NCI-H460 (cell line): ENCODE measurements at regions not wholly inside any gene's neighbourhood (a gene's known extent, or its start where the extent isn't known, plus 50 kb on each side); places are given as distances from the start of the nearest gene placed in this dataset.
"Not testable (repeated sequence)": the region's sequence is repeated elsewhere in the genome, so short reads cannot be mapped to it uniquely, and the experiment has no call there.

ENCODE experiments used
- DNase-seq: peaks from one replicate; pipeline ENCODE4 v3.0.0-alpha.2; 2016; ENCODE audit warnings: low read depth; ENCODE audit errors: extremely low read depth

DNA sequence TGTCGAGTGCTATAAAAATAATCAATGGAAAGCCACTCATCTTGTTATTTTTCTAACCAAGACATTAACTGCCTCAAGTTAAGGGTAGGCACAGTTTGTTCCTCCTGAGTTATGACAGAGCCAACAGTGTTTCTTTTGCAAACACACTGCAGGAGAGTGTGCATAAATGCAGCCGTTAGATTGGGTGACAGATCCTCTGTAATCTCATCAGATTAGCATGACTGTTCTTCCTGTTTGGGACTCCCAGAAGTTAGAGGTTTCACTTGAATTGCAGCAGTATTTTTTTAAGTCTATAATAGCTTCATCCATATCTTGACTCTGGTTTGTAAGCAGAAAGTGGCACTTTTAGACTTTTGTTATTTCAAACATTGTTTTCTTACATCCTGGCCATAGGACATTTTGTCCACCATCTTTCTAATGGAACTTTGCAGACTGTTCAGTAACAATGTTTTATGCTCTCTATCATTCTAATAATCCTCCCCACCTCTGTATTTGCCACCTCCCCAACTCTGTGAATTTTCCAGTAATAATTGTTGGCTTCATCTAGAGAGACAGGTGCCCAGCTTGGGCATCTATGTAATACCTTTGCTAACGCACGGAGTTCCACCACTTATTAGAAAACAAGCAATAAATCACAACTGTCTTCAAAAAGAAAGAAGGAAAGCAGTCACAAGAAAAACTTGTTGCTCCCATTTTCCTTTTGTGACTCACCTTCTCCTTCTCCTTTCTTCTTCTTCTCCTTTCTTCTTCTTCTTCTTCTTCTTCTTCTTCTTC, 560.0 kb downstream of the ADCYAP1 start:
- no peak for DNase-seq

DNA sequence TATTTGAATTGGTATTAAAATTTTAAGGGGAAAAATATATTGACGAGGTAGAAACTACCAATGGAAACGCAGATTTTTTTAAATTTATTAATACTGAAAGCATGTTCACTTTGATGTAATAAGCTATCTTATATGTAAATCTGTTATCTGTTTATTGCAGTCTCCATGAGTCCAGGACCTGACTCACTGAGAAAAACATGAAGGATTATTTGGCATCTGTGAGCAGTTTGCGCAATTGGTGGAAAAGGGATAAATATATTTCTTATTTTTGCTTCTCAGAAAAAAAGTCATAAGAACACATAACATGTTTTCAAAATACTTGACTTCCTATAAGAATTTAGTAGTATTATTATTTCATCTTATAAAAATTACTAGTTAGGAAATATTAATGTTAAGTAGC, 561.4 kb downstream of the ADCYAP1 start:
- DNase-seq = no peak

DNA sequence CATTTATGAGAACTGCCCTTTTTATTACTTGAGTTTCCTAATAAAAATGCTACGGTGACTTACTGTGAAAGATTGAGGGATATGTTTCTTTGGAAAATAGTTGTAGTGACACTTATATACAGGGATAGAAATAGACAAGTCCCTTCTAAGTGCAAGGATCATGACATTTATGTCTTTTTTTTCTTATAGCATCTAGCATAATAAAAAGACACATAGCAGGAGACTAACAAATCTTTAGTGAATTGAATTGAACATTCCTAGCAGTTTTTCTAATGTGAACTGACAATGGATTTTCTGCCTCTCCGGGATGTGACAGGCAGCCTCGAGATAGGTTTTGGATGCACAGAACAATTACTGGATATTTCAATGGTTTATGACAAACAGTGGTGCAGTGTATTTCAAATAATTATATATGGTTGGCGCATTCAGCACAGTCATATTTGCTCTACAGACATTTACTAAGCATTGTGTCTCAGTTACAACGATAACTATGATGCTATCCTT, 562.8 kb downstream of the ADCYAP1 start:
- DNase-seq = no peak

DNA sequence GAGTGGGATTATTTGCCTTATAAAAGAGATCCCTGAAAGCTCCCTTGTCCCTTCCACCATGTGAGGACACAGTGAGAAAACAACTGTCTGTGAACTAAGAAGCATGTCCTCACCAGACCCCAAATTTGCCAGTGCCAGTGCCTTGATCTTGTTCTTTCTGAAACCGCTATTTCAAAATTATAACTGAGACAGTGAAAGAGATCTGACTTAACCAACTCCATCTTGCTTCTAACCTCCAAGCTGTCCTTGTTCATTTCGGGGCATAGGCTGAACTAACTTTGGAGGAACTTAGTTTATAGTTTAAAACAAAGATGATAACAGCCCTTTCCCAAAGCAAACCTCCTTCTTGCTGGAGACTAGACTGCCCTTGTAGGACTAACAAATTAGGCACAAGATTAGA, 563.9 kb downstream of the ADCYAP1 start:
- DNase-seq = no peak

GRCh38 chr18:1475867-1476266, 571.2 kb downstream of the ADCYAP1 start:
- no peak for DNase-seq

DNA sequence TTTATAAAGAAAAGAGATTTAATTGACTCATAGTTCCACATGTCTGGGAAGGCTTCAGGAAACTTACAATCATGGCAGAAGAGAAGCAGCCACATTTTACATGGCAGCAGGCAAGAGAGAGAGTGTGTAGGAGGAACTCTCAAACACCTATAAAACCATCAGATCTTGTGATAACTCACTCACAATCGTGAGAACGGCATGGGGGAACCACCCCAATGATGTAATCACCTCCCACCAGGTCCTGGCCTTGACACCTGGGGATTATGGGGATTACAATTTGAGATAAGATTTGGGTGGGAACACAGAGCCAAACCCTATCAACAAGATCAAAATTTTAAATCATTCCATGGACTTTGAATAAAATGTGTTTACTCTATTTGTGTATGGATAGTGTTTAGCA, 575.6 kb downstream of the ADCYAP1 start:
- DNase-seq = no peak

GRCh38 chr18:1481577-1481976, 576.9 kb downstream of the ADCYAP1 start:
- no peak for DNase-seq

GRCh38 chr18:1483385-1483784, 578.7 kb downstream of the ADCYAP1 start:
- no peak for DNase-seq

GRCh38 chr18:1487457-1487856, 582.8 kb downstream of the ADCYAP1 start:
- no peak for DNase-seq

GRCh38 chr18:1488394-1488793, 583.7 kb downstream of the ADCYAP1 start:
- DNase-seq = no peak

- DNase-seq = no peak
Measured at GRCh38 chr18:1488957-1489356, 584.3 kb downstream of the ADCYAP1 start.

- DNase-seq = no peak
Measured at GRCh38 chr18:1495387-1495786, 590.7 kb downstream of the ADCYAP1 start.

GRCh38 chr18:1496096-1496495, 591.4 kb downstream of the ADCYAP1 start:
- DNase-seq = no peak

- DNase-seq = no peak
Measured at GRCh38 chr18:1498216-1498615, 593.5 kb downstream of the ADCYAP1 start.

DNA sequence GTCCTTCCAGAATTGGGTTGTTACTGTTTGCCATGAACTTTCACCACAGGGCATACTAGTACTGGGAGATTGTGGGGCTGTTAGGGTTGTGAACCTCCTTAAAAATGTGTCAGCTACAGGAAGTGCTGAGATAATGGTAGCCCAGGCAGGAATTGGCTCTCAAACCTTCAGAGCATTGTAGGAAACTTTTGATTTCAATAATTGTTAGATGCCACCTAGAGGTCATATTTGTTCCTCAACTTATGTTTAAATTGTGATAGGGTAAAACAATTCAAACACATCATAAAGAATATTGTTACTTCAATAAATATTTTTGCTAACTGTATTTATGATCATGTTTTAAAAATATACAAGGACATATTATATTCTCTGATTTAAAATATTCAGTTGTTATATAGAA, 594.6 kb downstream of the ADCYAP1 start:
- no peak for DNase-seq

DNA sequence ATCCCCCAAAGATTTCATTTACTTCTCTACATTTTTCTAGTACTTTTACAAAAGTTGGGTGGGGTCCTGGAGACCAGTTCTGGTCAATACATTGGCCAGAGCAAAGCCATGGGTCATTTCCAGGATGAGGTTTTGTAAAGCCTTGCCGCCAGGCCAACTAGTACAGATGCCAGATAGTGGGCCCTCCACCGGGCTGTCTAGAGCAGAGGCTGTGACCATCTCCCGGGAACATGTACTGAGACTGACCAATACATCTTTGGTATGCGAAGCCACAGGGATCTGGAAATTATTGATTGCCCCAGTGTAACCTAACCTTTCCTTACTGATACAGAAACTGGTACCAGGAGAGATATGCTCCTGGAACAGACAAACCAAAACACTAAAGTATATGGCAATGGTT, 599.2 kb downstream of the ADCYAP1 start:
- no peak for DNase-seq

DNA sequence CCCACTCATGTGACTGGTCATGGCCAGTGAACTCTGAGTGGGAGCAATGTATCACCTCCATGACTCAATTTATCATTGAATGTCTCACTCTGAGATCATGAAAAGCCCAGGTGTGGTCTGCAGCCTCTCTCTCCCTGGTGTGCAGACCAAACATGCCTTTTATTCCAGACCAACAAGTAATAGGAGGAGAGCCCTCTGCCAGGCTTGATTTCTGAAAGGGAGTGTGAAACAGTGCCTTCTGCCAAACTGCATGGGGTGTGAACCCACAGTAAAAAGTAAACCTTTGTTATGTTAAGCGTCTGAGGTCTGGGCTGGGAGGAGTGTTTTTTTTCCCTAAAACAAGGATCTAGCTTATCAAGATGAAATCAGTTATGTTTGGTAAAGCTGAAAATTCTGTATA, 601.2 kb downstream of the ADCYAP1 start:
- no peak for DNase-seq

GRCh38 chr18:1510542-1511179, 606.0 kb downstream of the ADCYAP1 start:
- DNase-seq = no peak

- peak; percentile 15 for DNase-seq
Measured at GRCh38 chr18:1511619-1512311, 607.1 kb downstream of the ADCYAP1 start.

- DNase-seq = no peak
Measured at GRCh38 chr18:1513519-1513918, 608.8 kb downstream of the ADCYAP1 start.

- not testable (repeated sequence) for DNase-seq
Measured at GRCh38 chr18:1521588-1522248, 617.0 kb downstream of the ADCYAP1 start.
